Sigmoid colon (tissue), 6 donors: ENCODE measurements at regions not wholly inside any gene's neighbourhood (a gene's known extent, or its start where the extent isn't known, plus 50 kb on each side); places are given as distances from the start of the nearest gene placed in this dataset.

Source experiments
- DNase-seq: peaks from one replicate; pipeline ENCODE4 v3.0.0-alpha.2; 2019
- H3K27ac ChIP-seq, 4 donors: fragments of 200-600 bp; sonication (generic); one replicate each; pipeline ENCODE4 v1.5.1; 2016 to 2019; ENCODE audit warnings: mild to moderate bottlenecking in 1 of 4
- H3K27me3 ChIP-seq, 3 donors: fragments of 200-600 bp; sonication (generic); one replicate each; pipeline ENCODE4 v1.5.1; 2019; ENCODE audit warnings: mild to moderate bottlenecking in 1 of 3
- H3K36me3 ChIP-seq, 4 donors: fragments of 200-600 bp; sonication (generic); one replicate each; pipeline ENCODE4 v1.5.1; 2016 to 2019
- H3K4me1 ChIP-seq, 4 donors: fragments of 200-600 bp; sonication (generic); one replicate each; pipeline ENCODE4 v1.5.1; 2017 to 2019
- H3K4me3 ChIP-seq, 4 donors: fragments of 200-600 bp; sonication (generic); one replicate each; pipeline ENCODE4 v1.5.1; 2017 to 2019; ENCODE audit warnings: mild to moderate bottlenecking in 2 of 4, moderate library complexity in 1 of 4
- H3K9me3 ChIP-seq, 4 donors: fragments of 200-600 bp in 3 of 4; sonication (generic) in 3 of 4; one replicate each; pipeline versions ENCODE4 v1.5.1 to v1.6.1; 2013 to 2019
- EP300 ChIP-seq, 4 donors: sonication (generic); formaldehyde crosslinking; IDR thresholded peaks; one replicate each; pipeline ENCODE4 v1.6.1; 2017; ENCODE audit warnings: antibody characterized with exemption in 4 of 4
- POLR2A ChIP-seq, 2 donors: fragments of 450-650 bp; IDR thresholded peaks; one replicate each; pipeline ENCODE4 v1.6.1; 2016; ENCODE audit warnings: antibody characterized with exemption in 2 of 2, mild to moderate bottlenecking in 2 of 2, moderate library complexity in 2 of 2
- POLR2AphosphoS5 ChIP-seq, 4 donors: sonication (generic); formaldehyde crosslinking; IDR thresholded peaks; one replicate each; pipeline ENCODE4 v1.6.1; 2017; ENCODE audit warnings: antibody characterized with exemption in 4 of 4
- WGBS, 2 donors: extraction: QIAGEN DNeasy Blood & Tissue Kit; methylation state at CpG; one replicate each; pipeline ENCODE4 v1.1.7; 2013; 5-methylcytosine and 5-hydroxymethylcytosine counted together
- intact Hi-C: fragments of 100-400 bp; cut with DNase I; formaldehyde crosslinking; loops from one replicate; pipeline ENCODE4 v1.15.1; 2023
- TF ChIP-seq, protein P1 (sequence below), 4 experiments: fragments of 450-650 bp in 3 of 4; fragments of 200-600 bp in 1 of 4; IDR thresholded peaks; one replicate each; pipeline ENCODE4 v1.5.1; 2016 to 2019; ENCODE audit warnings: antibody characterized with exemption in 4 of 4, mild to moderate bottlenecking in 3 of 4, moderate library complexity in 2 of 4
- donor health status: healthy with polysubstance abuse.
- donor health status: healthy.

DNA sequence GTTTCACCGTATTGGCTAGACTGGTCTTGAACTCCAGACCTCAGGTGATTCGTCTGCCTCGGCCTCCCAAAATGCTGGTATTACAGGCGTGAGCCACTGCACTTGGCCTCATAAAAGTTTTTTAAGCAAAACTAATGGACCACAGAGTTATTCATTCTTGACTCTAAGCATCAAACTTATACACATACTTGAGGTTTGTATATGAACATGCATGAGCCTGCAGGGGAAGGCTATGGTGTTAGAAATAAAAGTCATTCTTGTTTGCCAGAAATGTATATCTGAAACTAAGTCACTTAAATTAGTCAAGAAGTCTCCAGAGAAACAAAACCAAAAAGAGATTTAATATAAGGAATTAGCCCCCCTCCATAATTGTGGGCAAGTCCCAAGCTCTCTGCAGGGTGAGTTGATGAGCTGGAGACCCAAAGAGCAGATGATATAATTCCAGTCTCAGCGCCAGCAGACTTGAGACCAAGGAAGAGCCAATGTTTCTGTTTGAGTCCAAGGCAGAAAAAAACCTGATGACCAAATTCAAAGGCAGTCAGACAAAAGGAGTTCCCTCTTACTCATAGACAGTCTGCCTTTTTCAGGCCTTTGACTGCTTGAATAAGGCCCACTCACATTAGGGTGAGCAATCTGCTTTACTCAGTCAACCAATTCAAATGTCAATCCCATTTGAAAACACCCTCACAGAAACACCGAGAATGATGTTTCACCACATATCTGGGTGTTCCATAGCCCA is 69.0 kb upstream of the DSG1 start:
- H3K36me3 ChIP-seq = no peaks in the 10 kb centered on the region
- no peaks in the 10 kb centered on the region for H3K9me3 ChIP-seq
- H3K4me1 ChIP-seq = peaks cover 0 to 5% (median 2%) of the 10 kb centered on the region in 4 donors
- H3K27ac ChIP-seq = no peak overlapping the region
- DNase-seq = no peak
- H3K27me3 ChIP-seq = no peaks in the 10 kb centered on the region
- intact Hi-C loops = no loop called here
- H3K4me3 ChIP-seq = no peak overlapping the region
- WGBS, 2 donors = 95% methylated on average over 6 of the region's 6 CpGs
- TF ChIP-seq POLR2AphosphoS5 (IDR thresholded peaks at IDR 0.05) (no peak), EP300 (IDR thresholded peaks at IDR 0.05) (no peak)

DNA sequence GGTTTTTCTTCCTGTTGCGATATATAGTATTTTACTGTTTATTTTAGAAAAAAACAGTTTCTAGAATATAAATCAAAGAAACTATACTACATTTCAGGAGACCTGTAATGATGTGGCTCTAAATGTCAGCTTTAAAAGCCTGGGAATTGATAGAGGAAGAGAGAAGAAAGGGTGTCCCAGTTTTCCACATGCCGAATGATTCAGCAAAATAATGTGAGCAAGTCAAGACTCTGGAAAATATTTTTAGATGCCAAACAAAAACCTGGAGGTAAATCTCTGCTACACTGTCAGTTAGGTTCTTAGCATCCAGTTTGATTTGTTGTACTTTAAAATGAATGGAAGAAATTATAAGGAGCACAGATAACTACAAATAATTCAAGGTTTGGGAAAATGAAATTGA is 67.1 kb upstream of the DSG1 start:
- 90 to 92% methylated on average over 2 of the region's 2 CpGs for WGBS, 2 donors
- no peaks in the 10 kb centered on the region for H3K9me3 ChIP-seq
- DNase-seq = no peak
- intact Hi-C loops = no loop called here
- H3K4me3 ChIP-seq = no peak overlapping the region
- no peak overlapping the region for H3K27ac ChIP-seq
- H3K36me3 ChIP-seq = no peaks in the 10 kb centered on the region
- TF ChIP-seq, protein P1, sequence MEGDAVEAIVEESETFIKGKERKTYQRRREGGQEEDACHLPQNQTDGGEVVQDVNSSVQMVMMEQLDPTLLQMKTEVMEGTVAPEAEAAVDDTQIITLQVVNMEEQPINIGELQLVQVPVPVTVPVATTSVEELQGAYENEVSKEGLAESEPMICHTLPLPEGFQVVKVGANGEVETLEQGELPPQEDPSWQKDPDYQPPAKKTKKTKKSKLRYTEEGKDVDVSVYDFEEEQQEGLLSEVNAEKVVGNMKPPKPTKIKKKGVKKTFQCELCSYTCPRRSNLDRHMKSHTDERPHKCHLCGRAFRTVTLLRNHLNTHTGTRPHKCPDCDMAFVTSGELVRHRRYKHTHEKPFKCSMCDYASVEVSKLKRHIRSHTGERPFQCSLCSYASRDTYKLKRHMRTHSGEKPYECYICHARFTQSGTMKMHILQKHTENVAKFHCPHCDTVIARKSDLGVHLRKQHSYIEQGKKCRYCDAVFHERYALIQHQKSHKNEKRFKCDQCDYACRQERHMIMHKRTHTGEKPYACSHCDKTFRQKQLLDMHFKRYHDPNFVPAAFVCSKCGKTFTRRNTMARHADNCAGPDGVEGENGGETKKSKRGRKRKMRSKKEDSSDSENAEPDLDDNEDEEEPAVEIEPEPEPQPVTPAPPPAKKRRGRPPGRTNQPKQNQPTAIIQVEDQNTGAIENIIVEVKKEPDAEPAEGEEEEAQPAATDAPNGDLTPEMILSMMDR (IDR thresholded peaks at IDR 0.05) = no peak
- TF ChIP-seq POLR2A (IDR thresholded peaks at IDR 0.05) = no peak
- no peak for TF ChIP-seq EP300 (IDR thresholded peaks at IDR 0.05)
- TF ChIP-seq POLR2AphosphoS5 (IDR thresholded peaks at IDR 0.05) = no peak
- no peaks in the 10 kb centered on the region for H3K27me3 ChIP-seq
- H3K4me1 ChIP-seq = peaks cover 0 to 5% (median under 1%) of the 10 kb centered on the region in 4 donors

DNA sequence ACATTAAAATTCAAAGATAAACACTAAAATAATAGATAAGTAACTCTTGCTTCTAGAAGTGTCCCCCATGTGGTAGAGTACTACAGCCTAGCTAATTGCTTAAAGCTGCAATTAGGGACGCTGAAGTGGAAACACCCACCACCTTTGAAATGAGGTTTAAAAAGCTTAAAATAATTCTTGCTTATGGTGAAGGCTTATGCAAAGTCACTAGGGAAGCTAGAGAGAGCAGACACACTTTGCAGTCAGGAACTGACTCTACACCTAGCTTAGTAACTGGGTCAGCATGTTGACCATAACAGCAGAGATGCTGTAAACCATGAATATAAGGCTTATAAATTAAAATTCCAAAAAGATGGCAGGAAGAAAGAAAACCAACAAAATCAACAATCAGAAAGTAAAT is 65.4 kb upstream of the DSG1 start:
- 88 to 89% methylated on average over 1 of the region's 1 CpG for WGBS, 2 donors
- H3K4me1 ChIP-seq = peaks cover 0 to 5% (median 0%) of the 10 kb centered on the region in 4 donors
- TF ChIP-seq, protein P1 (IDR thresholded peaks at IDR 0.05) = no peak
- no peak for TF ChIP-seq POLR2AphosphoS5 (IDR thresholded peaks at IDR 0.05)
- no peak for TF ChIP-seq EP300 (IDR thresholded peaks at IDR 0.05)
- TF ChIP-seq POLR2A (IDR thresholded peaks at IDR 0.05) = no peak
- no peak for DNase-seq
- no peaks in the 10 kb centered on the region for H3K27me3 ChIP-seq
- no peak overlapping the region for H3K27ac ChIP-seq
- no peak overlapping the region for H3K4me3 ChIP-seq
- intact Hi-C loops = no loop called here
- no peaks in the 10 kb centered on the region for H3K36me3 ChIP-seq
- no peaks in the 10 kb centered on the region for H3K9me3 ChIP-seq

DNA sequence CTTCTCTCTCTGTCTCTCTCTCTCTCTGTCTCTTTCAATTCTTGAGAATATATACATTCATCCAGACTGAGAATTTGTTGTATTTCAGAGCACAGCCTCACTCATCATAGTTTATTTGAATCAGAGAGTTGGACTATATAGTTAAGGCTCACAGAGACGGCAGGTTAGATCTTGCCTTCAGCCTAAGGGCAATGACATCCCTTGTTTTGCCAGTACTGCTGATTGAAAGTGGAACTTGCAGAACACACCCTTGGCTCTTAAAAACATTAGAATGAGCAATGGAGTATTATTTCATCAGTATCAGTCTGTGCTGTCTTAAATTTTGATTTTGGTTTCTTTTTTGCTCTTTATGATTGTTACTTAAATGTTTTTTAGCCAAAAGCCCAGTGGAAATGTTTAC is 62.0 kb upstream of the DSG1 start:
- TF ChIP-seq POLR2A (IDR thresholded peaks at IDR 0.05) (no peak), EP300 (IDR thresholded peaks at IDR 0.05) (no peak), POLR2AphosphoS5 (IDR thresholded peaks at IDR 0.05) (no peak)
- TF ChIP-seq, protein P1 (IDR thresholded peaks at IDR 0.05) = no peak
- DNase-seq = no peak
- peaks cover 0 to 4% (median 0%) of the 10 kb centered on the region in 4 donors for H3K4me1 ChIP-seq
- H3K4me3 ChIP-seq = no peak overlapping the region
- no peaks in the 10 kb centered on the region for H3K27me3 ChIP-seq
- no peak overlapping the region for H3K27ac ChIP-seq
- intact Hi-C loops = no loop called here
- no peaks in the 10 kb centered on the region for H3K9me3 ChIP-seq
- no peaks in the 10 kb centered on the region for H3K36me3 ChIP-seq
- 76 to 82% methylated on average over 1 of the region's 1 CpG for WGBS, 2 donors

DNA sequence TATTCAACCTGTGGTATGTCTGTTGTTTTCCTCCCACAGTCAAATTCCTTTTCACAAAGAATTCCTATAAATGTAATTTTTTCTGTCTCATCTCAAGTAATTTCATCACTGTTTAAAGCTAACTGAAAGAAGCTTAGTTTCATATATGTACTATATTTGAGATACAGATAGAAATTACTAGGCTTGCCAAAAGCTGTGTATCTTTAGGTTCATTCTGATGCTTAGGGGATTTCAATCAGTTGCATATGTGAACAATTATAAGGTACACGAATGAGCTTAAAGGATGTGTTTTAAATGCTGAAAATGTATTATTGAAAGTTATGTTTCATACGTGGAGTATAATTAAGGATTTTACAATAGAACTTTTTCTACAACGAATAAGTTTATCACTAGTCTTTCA is 59.2 kb upstream of the DSG1 start:
- Histone ChIP-seq H3K9me3 (no peaks in the 10 kb centered on the region), H3K27me3 (no peaks in the 10 kb centered on the region), H3K4me1 (no peaks in the 10 kb centered on the region), H3K36me3 (no peaks in the 10 kb centered on the region), H3K27ac (no peak overlapping the region), H3K4me3 (no peak overlapping the region)
- intact Hi-C loops = no loop called here
- WGBS, 2 donors = 91 to 93% methylated on average over 3 of the region's 3 CpGs
- TF ChIP-seq POLR2A (IDR thresholded peaks at IDR 0.05) (no peak), EP300 (IDR thresholded peaks at IDR 0.05) (no peak), POLR2AphosphoS5 (IDR thresholded peaks at IDR 0.05) (no peak)
- TF ChIP-seq, protein P1 (IDR thresholded peaks at IDR 0.05) = no peak
- no peak for DNase-seq
